SU-DHL-6 (cell line): ENCODE measurements at regions not wholly inside any gene's neighbourhood (a gene's known extent, or its start where the extent isn't known, plus 50 kb on each side); places are given as distances from the start of the nearest gene placed in this dataset.

Experiments
- H2AFZ ChIP-seq: fragments of 200-600 bp; sonication (generic); 2 replicates; pipeline ENCODE4 v1.6.1; 2014; ENCODE audit warnings: low read depth, mild to moderate bottlenecking, moderate library complexity, mixed read lengths, antibody characterized with exemption, low read length; ENCODE audit not compliant: severe bottlenecking
- H3F3A ChIP-seq: fragments of 200-600 bp; shearing (Covaris generic); 2 replicates; pipeline ENCODE4 v1.6.0; 2016; ENCODE audit warnings: antibody characterized with exemption, mild to moderate bottlenecking; ENCODE audit not compliant: insufficient read depth
- H3K27ac ChIP-seq: fragments of 200-600 bp; sonication (generic); 2 replicates; pipeline ENCODE4 v1.5.1; 2016; ENCODE audit warnings: low read depth, mild to moderate bottlenecking, low read length, moderate library complexity, mixed read lengths
- H3K27me3 ChIP-seq: fragments of 200-600 bp; sonication (generic), shearing (Covaris generic); 2 replicates; pipeline ENCODE4 v1.6.0; 2014; ENCODE audit warnings: mild to moderate bottlenecking, low read length
- H3K36me3 ChIP-seq: fragments of 200-600 bp; sonication (generic); 2 replicates; pipeline ENCODE4 v1.6.1; 2014; ENCODE audit warnings: mild to moderate bottlenecking, low read length, mixed read lengths
- H3K4me2 ChIP-seq: fragments of 300-600, 200-600 bp; shearing (Covaris generic), sonication (generic); 2 replicates; pipeline ENCODE4 v1.6.0; 2014; ENCODE audit warnings: low read length, low read depth, mild to moderate bottlenecking; ENCODE audit not compliant: poor library complexity, severe bottlenecking
- H3K4me3 ChIP-seq: fragments of 200-600 bp; sonication (generic); 2 replicates; pipeline ENCODE4 v1.5.1; 2014; ENCODE audit warnings: antibody characterized with exemption, low read length, mild to moderate bottlenecking, mixed read lengths; ENCODE audit not compliant: insufficient read depth, poor library complexity, severe bottlenecking
- H3K79me2 ChIP-seq: fragments of 200-600 bp; sonication (generic); 2 replicates; pipeline ENCODE4 v1.6.1; 2014; ENCODE audit warnings: mild to moderate bottlenecking, low read length, moderate library complexity; ENCODE audit not compliant: insufficient read depth
- H3K9ac ChIP-seq: fragments of 200-600 bp; sonication (generic); 2 replicates; pipeline ENCODE4 v1.7.0; 2014; ENCODE audit warnings: mild to moderate bottlenecking, low read length
- H3K9me2 ChIP-seq: fragments of 200-600 bp; sonication (generic); replicated peaks from 2 replicates; pipeline ENCODE4 v1.6.1; 2014; ENCODE audit warnings: low read length; ENCODE audit not compliant: insufficient read depth
- H3K9me3 ChIP-seq: fragments of 200-600 bp; sonication (generic); 2 replicates; pipeline ENCODE4 v1.6.1; 2014; ENCODE audit warnings: low read length, mixed read lengths; ENCODE audit not compliant: insufficient read depth
- H4K20me1 ChIP-seq: fragments of 200-600 bp; sonication (generic); 2 replicates; pipeline ENCODE4 v1.6.1; 2014; ENCODE audit warnings: low read depth, mild to moderate bottlenecking, antibody characterized with exemption, low read length, moderate library complexity, mixed read lengths
- EZH2phosphoT487 ChIP-seq: fragments of 200-600 bp; sonication (generic), shearing (Covaris generic); conservative IDR thresholded peaks from 2 replicates; pipeline ENCODE4 v1.6.1; 2018; ENCODE audit warnings: mild to moderate bottlenecking, antibody characterized with exemption, low read length, moderate library complexity, mixed read lengths
- TF ChIP-seq, protein P1 (sequence below): fragments of 200-600 bp; sonication (generic); IDR thresholded peaks from one replicate; pipeline ENCODE4 v1.5.1; 2017; ENCODE audit warnings: antibody characterized with exemption, mild to moderate bottlenecking, low read length, moderate library complexity; ENCODE audit not compliant: insufficient read depth, poor library complexity, severe bottlenecking

DNA sequence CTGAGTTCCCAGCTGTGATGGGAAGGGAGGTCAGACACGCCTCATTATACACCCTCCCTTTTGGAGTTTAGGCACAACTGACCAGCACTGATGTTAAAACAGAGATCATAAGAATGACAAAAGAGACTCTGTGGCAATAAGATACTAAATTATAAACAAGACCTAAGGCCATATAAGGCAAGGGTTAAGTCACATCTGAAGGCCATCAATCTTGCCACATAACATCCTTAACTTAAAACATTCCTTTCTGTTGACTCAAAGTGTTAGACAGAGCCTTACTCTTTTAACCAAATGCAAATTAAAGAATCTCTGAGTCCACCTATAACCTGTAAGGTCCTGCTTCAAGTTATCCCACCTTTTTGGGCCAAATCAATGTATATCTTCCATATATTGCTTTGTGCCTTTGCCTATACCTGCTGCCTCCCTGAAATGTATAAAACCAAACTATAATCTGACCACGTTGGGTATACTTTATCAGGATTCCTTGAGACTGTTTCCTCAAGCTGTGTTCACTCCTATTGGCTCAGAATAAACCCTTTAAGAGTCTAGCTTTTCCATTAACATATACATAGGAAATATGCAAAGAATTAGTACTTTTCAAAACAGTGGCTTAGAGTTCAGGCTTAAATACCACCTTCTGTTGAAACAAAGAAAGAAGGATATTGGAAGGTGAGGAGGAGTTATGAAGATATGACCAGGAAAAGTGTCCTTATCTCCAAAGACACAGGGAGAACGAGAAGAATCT lies 214.4 kb upstream of the PPP1R2C start:
- Histone ChIP-seq H3K4me2 (peak overlapping the region; percentile 85), H3K27ac (peak overlapping the region; percentile 100)

DNA sequence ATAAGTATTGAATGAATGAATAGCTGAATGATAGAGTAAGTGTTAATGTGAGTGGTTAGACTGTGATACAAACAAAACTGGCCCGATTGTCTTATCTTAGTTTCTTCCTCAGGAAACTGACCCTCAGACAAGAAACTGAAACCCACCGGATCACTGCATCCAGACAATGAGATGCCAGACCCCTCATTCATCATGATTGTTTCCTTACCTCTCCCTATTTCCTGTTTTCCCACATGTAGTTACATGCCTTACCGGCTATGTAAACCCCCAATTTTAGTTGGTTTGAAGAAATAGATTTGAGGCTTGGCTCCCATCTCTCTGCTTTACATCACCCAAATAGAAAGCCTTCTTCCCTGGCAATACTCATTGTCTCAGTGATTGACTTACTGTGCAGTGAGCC lies 218.9 kb upstream of the PPP1R2C start:
- Histone ChIP-seq H3K9ac (peak overlapping the region; percentile 66), H3K4me2 (peak overlapping the region; percentile 85), H3K27me3 (no peaks in the 10 kb centered on the region), H4K20me1 (no peaks in the 10 kb centered on the region), H3K27ac (peak overlapping the region; percentile 100), H3K79me2 (peaks cover 10% of the 10 kb centered on the region; the same call in 1 of the 2 replicates), H3K4me3 (peak overlapping the region; percentile 47), H3F3A (peaks cover 76% of the 10 kb centered on the region), H3K9me3 (no peaks in the 10 kb centered on the region), H3K36me3 (no peaks in the 10 kb centered on the region), H2AFZ (no peak overlapping the region), H3K9me2 (no peaks in the 10 kb centered on the region)
- TF ChIP-seq, protein P1, sequence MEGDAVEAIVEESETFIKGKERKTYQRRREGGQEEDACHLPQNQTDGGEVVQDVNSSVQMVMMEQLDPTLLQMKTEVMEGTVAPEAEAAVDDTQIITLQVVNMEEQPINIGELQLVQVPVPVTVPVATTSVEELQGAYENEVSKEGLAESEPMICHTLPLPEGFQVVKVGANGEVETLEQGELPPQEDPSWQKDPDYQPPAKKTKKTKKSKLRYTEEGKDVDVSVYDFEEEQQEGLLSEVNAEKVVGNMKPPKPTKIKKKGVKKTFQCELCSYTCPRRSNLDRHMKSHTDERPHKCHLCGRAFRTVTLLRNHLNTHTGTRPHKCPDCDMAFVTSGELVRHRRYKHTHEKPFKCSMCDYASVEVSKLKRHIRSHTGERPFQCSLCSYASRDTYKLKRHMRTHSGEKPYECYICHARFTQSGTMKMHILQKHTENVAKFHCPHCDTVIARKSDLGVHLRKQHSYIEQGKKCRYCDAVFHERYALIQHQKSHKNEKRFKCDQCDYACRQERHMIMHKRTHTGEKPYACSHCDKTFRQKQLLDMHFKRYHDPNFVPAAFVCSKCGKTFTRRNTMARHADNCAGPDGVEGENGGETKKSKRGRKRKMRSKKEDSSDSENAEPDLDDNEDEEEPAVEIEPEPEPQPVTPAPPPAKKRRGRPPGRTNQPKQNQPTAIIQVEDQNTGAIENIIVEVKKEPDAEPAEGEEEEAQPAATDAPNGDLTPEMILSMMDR: no peak
- no peak for TF ChIP-seq EZH2phosphoT487

More for the DNA sequence above, 214.4 kb upstream of the PPP1R2C start:
- TF ChIP-seq, protein P1: no peak
- TF ChIP-seq EZH2phosphoT487: no peak
- H3K79me2 ChIP-seq: no peaks in the 10 kb centered on the region
- H2AFZ ChIP-seq: peak overlapping the region; percentile 59
- H4K20me1 ChIP-seq: no peaks in the 10 kb centered on the region
- peaks cover 83% of the 10 kb centered on the region for H3F3A ChIP-seq
- H3K9me3 ChIP-seq: no peaks in the 10 kb centered on the region
- no peaks in the 10 kb centered on the region for H3K27me3 ChIP-seq
- peak overlapping the region; percentile 22 for H3K4me3 ChIP-seq
- H3K36me3 ChIP-seq: no peaks in the 10 kb centered on the region
- no peaks in the 10 kb centered on the region for H3K9me2 ChIP-seq
- H3K9ac ChIP-seq: peak overlapping the region; percentile 64

DNA sequence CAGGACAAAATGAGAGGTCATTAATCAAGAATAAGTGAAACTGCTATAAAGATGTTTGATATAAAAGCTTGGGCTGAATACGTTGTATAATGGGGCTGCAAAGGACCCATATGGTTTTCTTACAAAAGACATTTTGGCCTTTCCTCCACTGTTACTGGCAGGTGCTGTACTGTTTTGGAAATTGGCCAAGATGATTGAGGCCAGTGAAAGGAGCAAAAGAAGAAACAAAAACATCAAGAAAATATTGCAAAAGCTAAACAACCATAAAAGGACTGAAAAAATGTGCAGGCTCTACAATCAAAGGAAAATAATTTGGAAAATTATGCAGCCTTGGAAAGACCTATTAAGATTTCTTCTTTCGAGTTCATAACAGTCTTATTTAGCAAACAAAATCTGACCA lies 222.2 kb upstream of the PPP1R2C start:
- no peaks in the 10 kb centered on the region for H3K9me3 ChIP-seq
- H3K4me3 ChIP-seq: no peak overlapping the region
- peak overlapping the region; percentile 61 for H3K9ac ChIP-seq
- peak overlapping the region; percentile 100 for H3K27ac ChIP-seq
- H3K79me2 ChIP-seq: peaks cover 10% of the 10 kb centered on the region; the same call in 1 of the 2 replicates
- peak overlapping the region; percentile 85 for H3K4me2 ChIP-seq
- H2AFZ ChIP-seq: no peak overlapping the region
- no peak for TF ChIP-seq EZH2phosphoT487
- TF ChIP-seq, protein P1: no peak
- no peaks in the 10 kb centered on the region for H4K20me1 ChIP-seq
- no peaks in the 10 kb centered on the region for H3K9me2 ChIP-seq
- peaks cover 71% of the 10 kb centered on the region for H3F3A ChIP-seq
- no peaks in the 10 kb centered on the region for H3K36me3 ChIP-seq
- H3K27me3 ChIP-seq: no peaks in the 10 kb centered on the region
